ENCODE measurements at regions not wholly inside any gene's neighbourhood (a gene's known extent, or its start where the extent isn't known, plus 50 kb on each side); places are given as distances from the start of the nearest gene placed in this dataset.

DNA sequence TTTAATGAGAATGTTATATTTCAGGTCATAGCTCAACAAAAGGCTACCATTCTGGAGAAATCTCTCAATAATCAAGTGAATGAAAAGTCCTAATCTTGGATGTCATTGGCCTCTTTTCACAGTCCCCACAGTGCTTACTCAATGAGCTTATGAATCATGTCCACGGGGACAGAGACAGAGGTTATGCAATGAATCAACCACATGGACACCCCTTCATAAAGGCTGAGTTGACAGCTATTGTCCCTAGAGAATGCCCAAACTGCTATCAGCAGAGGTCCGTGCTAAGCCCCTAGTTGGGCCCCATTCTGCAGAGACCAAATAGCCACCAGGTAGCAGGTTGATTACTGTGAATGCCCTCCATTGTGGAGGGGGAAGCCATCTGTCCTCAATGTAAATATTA lies 158.1 kb downstream of the LHFPL1 start:
- H3K9me2 ChIP-seq (replicated peaks; ENCODE audit: low read length) = no peaks in the 10 kb centered on the region
- H3K27ac ChIP-seq (ENCODE audit: low read length) = no peak overlapping the region
- no peak overlapping the region for H3K4me2 ChIP-seq (ENCODE audit: low read length)
- H2AFZ ChIP-seq (ENCODE audit: low read length) = no peak overlapping the region
- no peaks in the 10 kb centered on the region for H3K9me3 ChIP-seq (ENCODE audit: low read length)
- H3F3A ChIP-seq (ENCODE audit: low read length, unreplicated experiment) = no peaks in the 10 kb centered on the region
- TF ChIP-seq, protein P1, sequence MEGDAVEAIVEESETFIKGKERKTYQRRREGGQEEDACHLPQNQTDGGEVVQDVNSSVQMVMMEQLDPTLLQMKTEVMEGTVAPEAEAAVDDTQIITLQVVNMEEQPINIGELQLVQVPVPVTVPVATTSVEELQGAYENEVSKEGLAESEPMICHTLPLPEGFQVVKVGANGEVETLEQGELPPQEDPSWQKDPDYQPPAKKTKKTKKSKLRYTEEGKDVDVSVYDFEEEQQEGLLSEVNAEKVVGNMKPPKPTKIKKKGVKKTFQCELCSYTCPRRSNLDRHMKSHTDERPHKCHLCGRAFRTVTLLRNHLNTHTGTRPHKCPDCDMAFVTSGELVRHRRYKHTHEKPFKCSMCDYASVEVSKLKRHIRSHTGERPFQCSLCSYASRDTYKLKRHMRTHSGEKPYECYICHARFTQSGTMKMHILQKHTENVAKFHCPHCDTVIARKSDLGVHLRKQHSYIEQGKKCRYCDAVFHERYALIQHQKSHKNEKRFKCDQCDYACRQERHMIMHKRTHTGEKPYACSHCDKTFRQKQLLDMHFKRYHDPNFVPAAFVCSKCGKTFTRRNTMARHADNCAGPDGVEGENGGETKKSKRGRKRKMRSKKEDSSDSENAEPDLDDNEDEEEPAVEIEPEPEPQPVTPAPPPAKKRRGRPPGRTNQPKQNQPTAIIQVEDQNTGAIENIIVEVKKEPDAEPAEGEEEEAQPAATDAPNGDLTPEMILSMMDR (conservative IDR thresholded peaks at IDR 0.05; ENCODE audit: low read depth, low read length) = no peak
- TF ChIP-seq EZH2 (IDR thresholded peaks at IDR 0.05; ENCODE audit: low read length, unreplicated experiment) = no peak
- TF ChIP-seq EZH2phosphoT487 (IDR thresholded peaks at IDR 0.05; ENCODE audit: borderline replicate concordance, low read length) = no peak
- no peaks in the 10 kb centered on the region for H3K36me3 ChIP-seq (ENCODE audit: low read depth, low read length)
- ATAC-seq (no peak), DNase-seq (no peak)
- no peak overlapping the region for H3K4me3 ChIP-seq (ENCODE audit: low read length)
- no peaks in the 10 kb centered on the region for H3K4me1 ChIP-seq (ENCODE audit: insufficient read depth, low read length)
- intact Hi-C loops (cut with micrococcal nuclease) = no loop called here
- BruUV-seq (replicated peaks) = no TSS peak
- H3K27me3 ChIP-seq (ENCODE audit: low read length) = no peaks in the 10 kb centered on the region
- ChIA-PET POLR2A (ENCODE audit: unreplicated experiment) (no interaction called here), CTCF (no interaction called here)
- H4K20me1 ChIP-seq (ENCODE audit: low read length) = no peaks in the 10 kb centered on the region
- H3K79me2 ChIP-seq (ENCODE audit: low read length) = no peaks in the 10 kb centered on the region
- H3K9ac ChIP-seq (ENCODE audit: low read length) = no peak overlapping the region

DNA sequence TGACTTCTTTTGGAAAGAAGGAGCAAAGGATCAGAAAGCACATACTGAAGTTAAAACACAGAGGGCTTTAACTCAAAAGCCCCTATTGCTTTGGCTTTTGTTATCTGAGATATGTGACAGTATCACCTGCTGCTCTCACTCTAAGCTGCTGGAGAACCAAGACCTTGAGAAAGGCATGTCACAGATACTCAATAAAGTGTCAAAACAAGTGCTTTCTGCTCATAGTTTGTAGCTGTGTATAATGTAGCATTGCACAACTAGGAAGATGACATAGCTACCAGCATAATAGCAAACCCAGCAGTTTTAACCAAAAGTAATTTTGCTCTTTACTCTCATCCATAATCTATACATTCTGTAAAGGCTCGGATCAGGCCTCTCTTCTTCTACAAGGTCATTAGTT lies 159.6 kb downstream of the LHFPL1 start:
- DNase-seq (no peak), ATAC-seq (no peak)
- Histone ChIP-seq H3K36me3 (ENCODE audit: low read depth, low read length) (no peaks in the 10 kb centered on the region), H3K27me3 (ENCODE audit: low read length) (no peaks in the 10 kb centered on the region), H4K20me1 (ENCODE audit: low read length) (no peaks in the 10 kb centered on the region), H2AFZ (ENCODE audit: low read length) (no peak overlapping the region), H3K9me2 (replicated peaks; ENCODE audit: low read length) (no peaks in the 10 kb centered on the region), H3K4me2 (ENCODE audit: low read length) (no peak overlapping the region), H3F3A (ENCODE audit: low read length, unreplicated experiment) (no peaks in the 10 kb centered on the region), H3K9me3 (ENCODE audit: low read length) (no peaks in the 10 kb centered on the region), H3K79me2 (ENCODE audit: low read length) (no peaks in the 10 kb centered on the region), H3K4me3 (ENCODE audit: low read length) (no peak overlapping the region), H3K9ac (ENCODE audit: low read length) (no peak overlapping the region), H3K4me1 (ENCODE audit: insufficient read depth, low read length) (no peaks in the 10 kb centered on the region), H3K27ac (ENCODE audit: low read length) (no peak overlapping the region)
- ChIA-PET POLR2A (ENCODE audit: unreplicated experiment) (no interaction called here), CTCF (no interaction called here)
- BruUV-seq (replicated peaks) = no TSS peak
- intact Hi-C loops (cut with micrococcal nuclease) = no loop called here
- TF ChIP-seq EZH2phosphoT487 (IDR thresholded peaks at IDR 0.05; ENCODE audit: borderline replicate concordance, low read length) = no peak
- TF ChIP-seq, protein P1 (conservative IDR thresholded peaks at IDR 0.05; ENCODE audit: low read depth, low read length) = no peak
- TF ChIP-seq EZH2 (IDR thresholded peaks at IDR 0.05; ENCODE audit: low read length, unreplicated experiment) = no peak

DNA sequence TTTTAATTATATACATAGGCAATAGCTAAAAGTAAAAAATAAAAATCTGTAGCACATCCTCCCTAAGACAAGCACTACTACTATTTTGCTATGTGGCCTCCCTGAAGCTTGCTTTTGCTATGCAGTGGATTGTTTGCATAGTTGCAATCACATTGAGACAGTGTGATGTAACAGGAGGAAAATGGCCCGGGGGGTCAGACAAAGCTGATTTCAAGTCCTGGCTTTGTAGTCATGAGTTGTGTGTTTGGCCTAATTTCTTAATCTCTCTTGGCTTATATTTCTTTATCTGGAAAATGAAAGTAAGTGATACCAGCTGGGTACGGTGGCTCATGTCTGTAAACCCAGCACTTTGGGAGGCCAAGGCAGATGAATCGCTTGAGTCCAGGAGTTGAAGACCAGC lies 166.6 kb downstream of the LHFPL1 start:
- no peaks in the 10 kb centered on the region for H3K4me1 ChIP-seq (ENCODE audit: insufficient read depth, low read length)
- ATAC-seq (no peak), DNase-seq (no peak)
- POLR2A ChIA-PET (ENCODE audit: unreplicated experiment) = no interaction called here
- H3K9me2 ChIP-seq (replicated peaks; ENCODE audit: low read length) = no peaks in the 10 kb centered on the region
- BruUV-seq (replicated peaks) = no TSS peak
- no peaks in the 10 kb centered on the region for H3K9me3 ChIP-seq (ENCODE audit: low read length)
- no peaks in the 10 kb centered on the region for H3F3A ChIP-seq (ENCODE audit: low read length, unreplicated experiment)
- H3K4me3 ChIP-seq (ENCODE audit: low read length) = no peak overlapping the region
- intact Hi-C loops (cut with micrococcal nuclease) = no loop called here
- no peaks in the 10 kb centered on the region for H3K27me3 ChIP-seq (ENCODE audit: low read length)
- H4K20me1 ChIP-seq (ENCODE audit: low read length) = no peaks in the 10 kb centered on the region
- no peak overlapping the region for H3K4me2 ChIP-seq (ENCODE audit: low read length)
- H3K79me2 ChIP-seq (ENCODE audit: low read length) = no peaks in the 10 kb centered on the region
- TF ChIP-seq EZH2phosphoT487 (IDR thresholded peaks at IDR 0.05; ENCODE audit: borderline replicate concordance, low read length) (no peak), EZH2 (IDR thresholded peaks at IDR 0.05; ENCODE audit: low read length, unreplicated experiment) (no peak)
- TF ChIP-seq, protein P1 (conservative IDR thresholded peaks at IDR 0.05; ENCODE audit: low read depth, low read length) = no peak
- H3K9ac ChIP-seq (ENCODE audit: low read length) = no peak overlapping the region
- CTCF ChIA-PET = no interaction called here
- H3K27ac ChIP-seq (ENCODE audit: low read length) = no peak overlapping the region
- no peaks in the 10 kb centered on the region for H3K36me3 ChIP-seq (ENCODE audit: low read depth, low read length)
- no peak overlapping the region for H2AFZ ChIP-seq (ENCODE audit: low read length)

Data from PC-3 (cell line).